Panc1 (cell line): ENCODE measurements at regions not wholly inside any gene's neighbourhood (a gene's known extent, or its start where the extent isn't known, plus 50 kb on each side); places are given as distances from the start of the nearest gene placed in this dataset.

ENCODE experiments used
- ATAC-seq: fragments of 200-7000 bp; cut with Tn5 transposase; 2 replicates; pipeline ENCODE4 v1.9.1; 2020; ENCODE audit warnings: mild to moderate bottlenecking, moderate library complexity
- BruUV-seq: library from RNA; stranded (reverse); fragments of 400-500 nt; replicated peaks from 2 replicates; lab custom pipeline; 2021; lab: Mats Ljungman, UMichigan
- CTCF ChIA-PET: fragments of 300-600 bp; sonication (Branson Sonifier 250); formaldehyde crosslinking; loops from one replicate; lab custom pipeline; 2022; ENCODE audit warnings: antibody characterized with exemption; lab: Charles Lee
- POLR2A ChIA-PET: fragments of 300-600 bp; sonication (Branson Sonifier 250); formaldehyde crosslinking; loops from one replicate; lab custom pipeline; 2022; ENCODE audit warnings: antibody characterized with exemption; lab: Charles Lee
- DNase-seq: peaks from one replicate; pipeline ENCODE4 v3.0.0-alpha.2; 2010; ENCODE audit warnings: low read depth, low spot score
- H3K27ac ChIP-seq: 2 replicates; pipeline ENCODE4 v1.5.1; 2011; ENCODE audit warnings: mild to moderate bottlenecking, low read length, inconsistent platforms
- H3K27me3 ChIP-seq: fragments of 200-500 bp; sonication (Bioruptor generic); 2 replicates; pipeline ENCODE4 v1.6.0; 2014; ENCODE audit warnings: low read length, inconsistent platforms; ENCODE audit not compliant: control insufficient read depth, insufficient read depth
- H3K36me3 ChIP-seq: fragments of 200-500 bp; sonication (Bioruptor generic); 2 replicates; pipeline ENCODE4 v1.5.1; 2014; ENCODE audit warnings: inconsistent platforms, mild to moderate bottlenecking, low read length, moderate library complexity; ENCODE audit not compliant: control insufficient read depth, insufficient read depth
- H3K4me1 ChIP-seq: 2 replicates; pipeline ENCODE4 v1.5.1; 2011; ENCODE audit warnings: inconsistent platforms, mild to moderate bottlenecking, low read length, moderate library complexity; ENCODE audit not compliant: control insufficient read depth, insufficient read depth
- H3K4me3 ChIP-seq, 2 experiments: 2 replicates each; pipeline ENCODE4 v1.5.1; 2011 to 2012; ENCODE audit warnings: low read depth in 2 of 2, low read length in 2 of 2, mild to moderate bottlenecking in 2 of 2, inconsistent platforms in 1 of 2, moderate library complexity in 1 of 2
- H3K9me3 ChIP-seq: fragments of 200-500 bp; sonication (Bioruptor generic); 2 replicates; pipeline ENCODE4 v1.5.1; 2014; ENCODE audit warnings: low read depth, mild to moderate bottlenecking, inconsistent platforms, low read length, moderate library complexity; ENCODE audit not compliant: control insufficient read depth, insufficient read depth
- POLR2AphosphoS5 ChIP-seq: IDR thresholded peaks from 2 replicates; pipeline ENCODE4 v1.6.1; 2012; ENCODE audit warnings: mild to moderate bottlenecking, low read depth, low read length, moderate library complexity
- SIN3A ChIP-seq: IDR thresholded peaks from 2 replicates; pipeline ENCODE4 v1.6.1; 2012; ENCODE audit warnings: low read depth, mild to moderate bottlenecking, low read length, moderate library complexity, borderline replicate concordance; ENCODE audit not compliant: insufficient read depth
- TCF7L2 ChIP-seq: IDR thresholded peaks from 2 replicates; pipeline ENCODE4 v1.6.1; 2011; ENCODE audit warnings: mild to moderate bottlenecking, low read depth, low read length, inconsistent platforms
- in situ Hi-C: cut with HindIII; loops from 2 replicates; pipeline ENCODE4 v1.10.0; 2016; ENCODE audit warnings: low sequenced_read_pairs, low pct_unique_long_range_greater_than_20kb
- intact Hi-C: fragments of 100-400 bp; cut with micrococcal nuclease; formaldehyde crosslinking; loops from one replicate; pipeline ENCODE4 v1.10.0; 2022; ENCODE audit not compliant: unreplicated experiment
- TF ChIP-seq, protein P1 (sequence below), 2 experiments: IDR thresholded peaks; 2 replicates each; pipeline ENCODE4 v1.6.1; 2011 to 2012; ENCODE audit warnings: low read depth in 2 of 2, control low read depth in 1 of 2, low read length in 1 of 2, mild to moderate bottlenecking in 1 of 2, moderate library complexity in 1 of 2; ENCODE audit not compliant: insufficient read depth in 1 of 2
- TF ChIP-seq, protein P2 (sequence below): fragments of 450-650 bp; IDR thresholded peaks from 2 replicates; pipeline ENCODE4 v1.5.1; 2017; ENCODE audit warnings: mild to moderate bottlenecking

DNA sequence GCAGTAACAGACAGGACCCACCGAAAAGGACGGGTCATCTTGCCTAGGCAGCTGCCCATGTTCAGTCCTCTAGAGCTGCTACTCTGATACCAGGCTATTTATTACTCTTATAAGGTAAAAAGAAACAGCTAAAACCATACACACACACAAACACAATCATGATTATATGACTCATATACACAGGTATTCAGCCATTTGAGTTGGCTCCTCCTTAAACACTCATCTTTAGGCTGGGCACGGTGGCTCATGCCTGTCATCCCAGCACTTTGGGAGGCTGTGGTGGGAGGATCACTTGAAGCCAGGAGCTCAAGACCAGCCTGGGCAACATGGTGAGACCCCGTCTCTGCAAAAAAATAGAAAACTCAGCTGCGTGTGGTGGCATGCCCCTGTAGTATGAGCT lies 76.6 kb downstream of the F11 start:
- POLR2A ChIA-PET = no interaction called here
- CTCF ChIA-PET = no interaction called here
- in situ Hi-C loops = no loop called here
- no peak overlapping the region for H3K4me3 ChIP-seq
- H3K27ac ChIP-seq = no peak overlapping the region
- ATAC-seq = no peak
- no peaks in the 10 kb centered on the region for H3K4me1 ChIP-seq
- no peaks in the 10 kb centered on the region for H3K9me3 ChIP-seq
- DNase-seq = no peak
- BruUV-seq = no TSS peak
- H3K27me3 ChIP-seq = peaks cover 1% of the 10 kb centered on the region; the same call in 1 of the 2 replicates
- intact Hi-C loops = no loop called here
- H3K36me3 ChIP-seq = no peaks in the 10 kb centered on the region
- TF ChIP-seq, protein P1, sequence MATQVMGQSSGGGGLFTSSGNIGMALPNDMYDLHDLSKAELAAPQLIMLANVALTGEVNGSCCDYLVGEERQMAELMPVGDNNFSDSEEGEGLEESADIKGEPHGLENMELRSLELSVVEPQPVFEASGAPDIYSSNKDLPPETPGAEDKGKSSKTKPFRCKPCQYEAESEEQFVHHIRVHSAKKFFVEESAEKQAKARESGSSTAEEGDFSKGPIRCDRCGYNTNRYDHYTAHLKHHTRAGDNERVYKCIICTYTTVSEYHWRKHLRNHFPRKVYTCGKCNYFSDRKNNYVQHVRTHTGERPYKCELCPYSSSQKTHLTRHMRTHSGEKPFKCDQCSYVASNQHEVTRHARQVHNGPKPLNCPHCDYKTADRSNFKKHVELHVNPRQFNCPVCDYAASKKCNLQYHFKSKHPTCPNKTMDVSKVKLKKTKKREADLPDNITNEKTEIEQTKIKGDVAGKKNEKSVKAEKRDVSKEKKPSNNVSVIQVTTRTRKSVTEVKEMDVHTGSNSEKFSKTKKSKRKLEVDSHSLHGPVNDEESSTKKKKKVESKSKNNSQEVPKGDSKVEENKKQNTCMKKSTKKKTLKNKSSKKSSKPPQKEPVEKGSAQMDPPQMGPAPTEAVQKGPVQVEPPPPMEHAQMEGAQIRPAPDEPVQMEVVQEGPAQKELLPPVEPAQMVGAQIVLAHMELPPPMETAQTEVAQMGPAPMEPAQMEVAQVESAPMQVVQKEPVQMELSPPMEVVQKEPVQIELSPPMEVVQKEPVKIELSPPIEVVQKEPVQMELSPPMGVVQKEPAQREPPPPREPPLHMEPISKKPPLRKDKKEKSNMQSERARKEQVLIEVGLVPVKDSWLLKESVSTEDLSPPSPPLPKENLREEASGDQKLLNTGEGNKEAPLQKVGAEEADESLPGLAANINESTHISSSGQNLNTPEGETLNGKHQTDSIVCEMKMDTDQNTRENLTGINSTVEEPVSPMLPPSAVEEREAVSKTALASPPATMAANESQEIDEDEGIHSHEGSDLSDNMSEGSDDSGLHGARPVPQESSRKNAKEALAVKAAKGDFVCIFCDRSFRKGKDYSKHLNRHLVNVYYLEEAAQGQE (IDR thresholded peaks at IDR 0.05; ENCODE audit: insufficient read depth in 1 of 2, low read depth in 2 of 2, low read length in 1 of 2) = no peak

DNA sequence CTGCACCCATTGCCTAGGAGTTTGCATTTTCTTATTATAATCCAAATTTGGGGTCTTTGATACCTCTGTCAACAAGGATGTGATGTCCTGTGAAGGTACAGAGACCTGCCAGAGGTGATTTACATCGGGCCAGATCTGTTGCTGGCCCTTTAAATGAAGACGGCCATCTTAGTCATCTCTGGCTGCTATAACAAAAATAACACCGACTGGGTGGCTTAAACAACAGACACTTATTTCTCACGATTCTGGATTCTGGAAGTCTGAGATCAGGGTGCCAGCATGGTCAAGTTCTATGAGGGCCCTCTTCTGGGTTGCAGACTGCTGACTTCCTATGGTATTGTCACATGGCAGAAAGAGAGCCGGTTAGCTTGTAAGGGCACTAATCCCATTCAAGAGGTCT lies 75.7 kb downstream of the F11 start:
- ChIA-PET CTCF (no interaction called here), POLR2A (no interaction called here)
- intact Hi-C loops (no loop called here), in situ Hi-C loops (no loop called here)
- ATAC-seq (no peak), DNase-seq (no peak)
- TF ChIP-seq SIN3A (no peak), TCF7L2 (no peak), POLR2AphosphoS5 (no peak)
- TF ChIP-seq, protein P2, sequence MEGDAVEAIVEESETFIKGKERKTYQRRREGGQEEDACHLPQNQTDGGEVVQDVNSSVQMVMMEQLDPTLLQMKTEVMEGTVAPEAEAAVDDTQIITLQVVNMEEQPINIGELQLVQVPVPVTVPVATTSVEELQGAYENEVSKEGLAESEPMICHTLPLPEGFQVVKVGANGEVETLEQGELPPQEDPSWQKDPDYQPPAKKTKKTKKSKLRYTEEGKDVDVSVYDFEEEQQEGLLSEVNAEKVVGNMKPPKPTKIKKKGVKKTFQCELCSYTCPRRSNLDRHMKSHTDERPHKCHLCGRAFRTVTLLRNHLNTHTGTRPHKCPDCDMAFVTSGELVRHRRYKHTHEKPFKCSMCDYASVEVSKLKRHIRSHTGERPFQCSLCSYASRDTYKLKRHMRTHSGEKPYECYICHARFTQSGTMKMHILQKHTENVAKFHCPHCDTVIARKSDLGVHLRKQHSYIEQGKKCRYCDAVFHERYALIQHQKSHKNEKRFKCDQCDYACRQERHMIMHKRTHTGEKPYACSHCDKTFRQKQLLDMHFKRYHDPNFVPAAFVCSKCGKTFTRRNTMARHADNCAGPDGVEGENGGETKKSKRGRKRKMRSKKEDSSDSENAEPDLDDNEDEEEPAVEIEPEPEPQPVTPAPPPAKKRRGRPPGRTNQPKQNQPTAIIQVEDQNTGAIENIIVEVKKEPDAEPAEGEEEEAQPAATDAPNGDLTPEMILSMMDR = no peak
- TF ChIP-seq, protein P1 (IDR thresholded peaks at IDR 0.05; ENCODE audit: insufficient read depth in 1 of 2, low read depth in 2 of 2, low read length in 1 of 2) = no peak
- Histone ChIP-seq H3K27ac (no peak overlapping the region), H3K36me3 (no peaks in the 10 kb centered on the region), H3K4me1 (no peaks in the 10 kb centered on the region), H3K4me3 (no peak overlapping the region), H3K9me3 (no peaks in the 10 kb centered on the region), H3K27me3 (no peaks in the 10 kb centered on the region)
- BruUV-seq = no TSS peak
